ENCODE measurements at regions not wholly inside any gene's neighbourhood (a gene's known extent, or its start where the extent isn't known, plus 50 kb on each side); places are given as distances from the start of the nearest gene placed in this dataset.

GRCh38 chr14:89660166-89660565 is 243.1 kb upstream of the FOXN3 start:
- no peak for DNase-seq

DNA sequence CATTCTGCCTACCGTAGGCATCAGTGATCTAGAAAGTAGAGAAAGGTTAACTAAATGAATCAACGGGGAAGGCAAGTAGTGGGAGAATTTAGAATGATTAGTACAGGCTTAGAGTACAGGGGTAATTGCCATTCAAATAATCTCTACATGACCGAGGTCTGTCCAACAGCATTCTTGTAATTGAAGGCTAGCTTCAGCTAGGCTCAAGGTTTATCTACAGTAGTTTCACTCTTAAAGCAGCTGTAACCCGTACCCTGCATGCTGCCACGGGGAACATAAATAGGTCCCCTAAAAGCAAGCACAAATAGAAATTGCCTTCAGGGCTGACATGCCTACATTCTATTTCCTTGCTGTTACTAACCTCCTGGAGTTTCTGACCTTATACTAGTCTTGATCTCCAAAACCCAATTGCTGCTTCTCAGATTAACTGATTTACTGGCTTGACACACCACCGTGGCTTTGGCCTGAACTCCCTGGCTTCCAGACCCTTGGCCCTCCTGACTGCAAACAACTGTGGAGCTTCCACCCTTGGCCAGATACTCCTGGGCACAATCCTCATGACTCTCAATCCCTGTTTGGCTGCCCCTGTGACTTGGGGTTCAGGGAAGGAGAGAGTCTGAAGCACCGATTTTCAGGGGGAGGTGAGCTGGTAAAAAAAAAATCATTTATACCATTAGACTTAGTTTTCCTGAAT is 242.1 kb upstream of the FOXN3 start:
- DNase-seq, result no peak

GRCh38 chr14:89657014-89657413 is 240.0 kb upstream of the FOXN3 start:
- no peak for DNase-seq

- DNase-seq, result no peak
These were observed 238.0 kb upstream of the FOXN3 start for GRCh38 chr14:89654998-89655397.

- no peak for DNase-seq
These were observed 235.3 kb upstream of the FOXN3 start for GRCh38 chr14:89652352-89652751.

DNA sequence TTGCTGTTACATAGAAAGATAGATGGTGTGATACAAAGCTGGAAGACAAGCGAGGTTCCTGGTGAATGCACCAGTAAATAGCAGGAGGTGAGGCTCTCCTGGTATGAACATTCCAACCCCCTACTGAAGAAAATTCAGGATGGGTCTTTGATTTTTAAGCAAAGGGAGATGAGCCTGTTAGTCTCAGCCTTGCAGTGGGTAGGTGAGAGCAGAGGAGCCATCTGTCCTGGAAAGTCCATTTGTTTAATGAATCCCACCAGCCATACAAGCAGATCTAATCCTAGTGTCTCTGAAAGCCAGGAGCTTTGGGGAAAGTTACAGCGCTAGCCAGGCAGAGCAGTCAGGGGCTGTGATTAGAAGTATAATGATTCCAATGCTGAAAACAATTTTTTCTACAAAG is 234.8 kb upstream of the FOXN3 start:
- DNase-seq, result no peak

DNA sequence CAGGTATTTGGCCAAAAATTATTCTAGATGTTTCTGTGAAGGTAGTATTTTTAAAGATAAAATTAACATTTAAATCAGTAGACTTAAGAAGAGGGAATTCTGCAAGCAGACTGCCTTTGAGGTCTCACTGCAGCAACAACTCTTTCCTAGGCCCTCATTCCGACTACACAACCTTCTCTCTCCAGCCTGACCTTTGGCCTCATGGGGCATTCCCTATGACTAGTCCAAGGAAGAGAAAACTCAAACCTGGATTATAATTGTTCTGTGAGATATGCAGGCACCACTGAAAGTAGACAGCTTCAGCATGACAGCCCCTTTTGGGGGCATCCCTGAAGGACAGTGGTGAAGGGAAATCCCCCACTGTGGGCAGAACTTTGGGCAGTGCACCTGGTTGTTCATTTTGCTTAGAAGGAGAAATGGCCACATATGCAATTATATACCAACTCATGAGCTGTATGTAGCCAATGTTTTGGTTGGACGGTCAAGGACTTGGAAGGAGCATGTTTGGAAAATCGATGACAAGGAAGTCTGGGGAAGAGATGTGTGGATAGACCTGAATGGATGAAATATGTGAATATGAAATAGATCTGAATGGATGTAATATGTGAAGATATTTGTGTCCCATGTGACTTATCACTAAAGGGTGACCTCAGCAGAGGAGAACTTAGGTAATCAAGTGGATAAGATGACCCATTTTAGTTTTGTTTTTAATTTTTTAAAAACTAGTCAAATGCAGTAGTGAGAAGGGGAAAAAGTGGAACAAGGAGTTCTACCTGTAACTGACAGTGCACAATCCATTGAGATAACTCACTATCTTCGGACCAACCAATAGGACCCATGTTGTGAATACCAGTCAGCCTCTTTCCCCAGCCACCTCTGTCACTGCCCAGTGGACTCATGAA is 233.3 kb upstream of the FOXN3 start:
- DNase-seq, result peak; percentile 49

DNA sequence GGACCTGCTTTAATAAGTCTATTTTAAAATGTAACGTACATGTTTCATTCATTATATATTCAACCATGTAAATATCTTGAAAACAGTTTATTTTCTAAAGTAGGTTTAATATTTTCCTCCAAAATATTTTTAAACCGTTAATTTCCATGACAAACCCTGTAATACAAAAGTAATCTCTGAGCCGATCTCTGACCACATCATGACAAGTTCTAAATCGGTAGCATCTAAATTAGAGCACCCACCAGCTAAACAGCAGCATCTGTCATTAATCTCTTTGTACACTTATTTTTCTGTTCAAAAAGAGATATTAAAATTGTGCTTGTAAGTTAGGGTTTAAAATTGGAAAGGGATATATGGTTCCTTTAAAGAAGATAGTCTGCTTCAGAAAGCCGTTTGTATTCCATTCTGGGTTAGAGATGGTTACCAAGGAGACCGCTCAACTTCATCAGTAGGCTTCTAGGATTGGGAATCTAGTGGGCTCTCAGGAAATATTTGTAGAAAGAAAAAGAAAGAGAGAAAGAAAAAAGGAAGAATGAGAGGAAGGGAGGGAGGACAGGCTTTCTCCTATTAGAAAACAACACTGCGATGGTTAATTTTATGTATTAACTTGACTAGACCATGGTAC is 232.5 kb upstream of the FOXN3 start:
- DNase-seq, result no peak

- no peak for DNase-seq
These were observed 231.9 kb upstream of the FOXN3 start for GRCh38 chr14:89648924-89649323.

- no peak for DNase-seq
These were observed 231.5 kb upstream of the FOXN3 start for GRCh38 chr14:89648510-89648909.

DNA sequence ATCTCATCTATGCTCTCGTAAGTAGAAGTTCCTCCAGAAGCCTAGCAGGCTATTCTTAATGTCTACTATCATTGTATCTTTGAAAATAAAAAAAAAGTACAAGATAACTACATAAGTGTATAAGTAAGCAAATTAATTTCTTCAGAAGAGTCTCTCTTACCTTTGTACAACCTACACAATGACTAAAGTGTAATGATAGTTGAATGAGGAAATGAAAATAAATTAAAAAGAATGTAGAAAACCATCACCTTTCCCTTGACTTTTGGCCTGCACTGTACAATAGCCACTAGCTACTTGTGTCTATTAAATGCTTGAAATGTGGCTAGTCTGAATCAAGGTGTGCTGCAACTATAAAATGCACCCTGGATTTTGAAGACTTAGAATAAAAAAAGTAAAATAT is 229.9 kb upstream of the FOXN3 start:
- no peak for DNase-seq

DNA sequence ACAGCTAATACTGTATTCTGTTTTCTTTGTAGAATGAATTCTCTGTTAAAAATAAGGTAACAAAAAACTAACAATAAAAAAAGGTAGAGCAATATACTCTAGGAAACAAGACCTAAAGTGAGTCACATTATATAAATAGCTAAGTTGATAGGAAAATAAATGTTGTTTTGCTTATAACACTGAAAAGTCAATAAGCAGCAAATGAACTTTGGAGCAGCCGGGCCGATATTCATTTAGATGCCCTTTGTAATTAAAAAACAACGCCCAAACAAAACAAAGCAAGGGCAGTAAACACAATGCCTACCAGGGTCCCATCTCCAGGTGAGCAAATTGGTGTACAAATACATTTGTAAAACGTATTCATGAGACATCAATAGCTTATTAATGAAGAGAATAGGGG is 227.6 kb upstream of the FOXN3 start:
- no peak for DNase-seq

GRCh38 chr14:89641495-89642175 is 224.6 kb upstream of the FOXN3 start:
- DNase-seq, result no peak

GRCh38 chr14:89640141-89640540 is 223.1 kb upstream of the FOXN3 start:
- DNase-seq, result no peak

GRCh38 chr14:89639687-89640086 is 222.7 kb upstream of the FOXN3 start:
- no peak for DNase-seq

DNA sequence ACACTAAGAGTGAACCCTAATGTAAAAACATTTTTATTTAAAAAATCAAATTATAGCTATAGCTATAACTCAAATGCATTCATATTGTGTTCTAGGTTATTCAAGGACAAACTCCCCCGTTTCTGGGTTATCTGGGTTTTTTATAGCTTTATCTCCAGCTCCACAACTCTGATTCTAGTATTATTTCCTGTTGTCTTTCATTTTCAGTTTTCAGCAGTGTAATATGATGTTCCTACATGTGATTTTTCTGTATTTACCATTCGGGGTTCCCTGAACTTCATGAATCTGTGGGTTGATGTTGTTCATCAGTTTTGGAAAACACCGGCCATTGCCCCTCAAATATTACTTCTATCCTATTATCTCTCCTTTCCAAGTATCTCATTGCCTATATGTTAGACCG is 221.9 kb upstream of the FOXN3 start:
- DNase-seq, result no peak

GRCh38 chr14:89637581-89637980 is 220.5 kb upstream of the FOXN3 start:
- no peak for DNase-seq

- DNase-seq, result no peak
These were observed 218.6 kb upstream of the FOXN3 start for GRCh38 chr14:89635615-89636014.

DNA sequence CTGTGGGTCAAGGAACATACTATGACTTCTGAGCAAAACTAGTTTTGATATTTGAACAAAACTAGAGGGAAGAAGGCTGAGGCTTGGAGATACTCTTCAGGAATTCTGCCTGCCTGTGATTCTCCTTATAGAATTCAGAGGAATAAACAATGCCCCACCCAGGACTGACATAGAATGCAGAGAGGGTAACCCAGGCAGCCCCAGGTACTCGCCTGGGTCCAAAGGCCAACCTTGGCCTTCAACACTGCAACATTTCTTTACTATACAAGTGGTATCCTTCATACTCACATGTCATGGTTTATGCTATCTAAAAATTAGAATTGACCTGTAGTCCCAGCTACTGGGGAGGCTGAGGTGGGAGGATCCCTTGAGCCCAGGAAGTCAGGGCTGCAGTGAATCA is 217.0 kb upstream of the FOXN3 start:
- DNase-seq, result no peak

DNA sequence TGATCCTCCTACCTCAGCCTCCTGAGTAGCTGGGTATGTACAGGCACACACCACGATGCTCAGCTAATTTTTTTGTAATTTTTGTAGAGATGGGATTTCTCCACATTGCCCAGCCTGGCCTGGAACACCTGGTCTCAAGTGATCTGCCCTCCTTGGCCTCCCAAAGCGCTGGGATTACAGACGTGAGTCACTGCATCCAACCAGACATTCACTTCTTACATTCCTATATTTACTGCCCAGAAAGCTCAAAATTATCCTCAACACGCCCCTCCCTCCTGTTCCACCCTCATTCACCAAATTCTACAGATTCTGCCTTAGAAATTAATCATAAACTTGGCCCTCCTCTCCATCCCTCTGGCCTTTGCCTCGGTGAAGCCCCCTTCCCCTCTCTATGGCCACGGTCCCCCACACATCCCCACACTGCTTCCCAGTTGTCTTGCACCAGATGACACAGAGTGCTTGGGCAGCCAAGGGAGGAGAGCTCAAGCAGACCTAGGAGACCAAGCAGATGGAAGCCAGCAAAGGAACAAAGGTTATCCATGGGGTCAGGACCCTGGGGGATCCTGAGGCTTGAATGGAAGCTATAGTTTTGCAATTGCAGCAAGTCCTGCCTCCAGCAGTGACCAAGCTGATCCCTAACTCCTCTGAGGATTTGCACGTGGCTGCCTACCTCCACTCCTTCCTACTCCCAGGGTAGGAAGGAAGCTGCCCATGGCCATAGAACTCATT is 213.2 kb upstream of the FOXN3 start:
- no peak for DNase-seq

- DNase-seq, result no peak
These were observed 212.3 kb upstream of the FOXN3 start for GRCh38 chr14:89629383-89629782.

DNA sequence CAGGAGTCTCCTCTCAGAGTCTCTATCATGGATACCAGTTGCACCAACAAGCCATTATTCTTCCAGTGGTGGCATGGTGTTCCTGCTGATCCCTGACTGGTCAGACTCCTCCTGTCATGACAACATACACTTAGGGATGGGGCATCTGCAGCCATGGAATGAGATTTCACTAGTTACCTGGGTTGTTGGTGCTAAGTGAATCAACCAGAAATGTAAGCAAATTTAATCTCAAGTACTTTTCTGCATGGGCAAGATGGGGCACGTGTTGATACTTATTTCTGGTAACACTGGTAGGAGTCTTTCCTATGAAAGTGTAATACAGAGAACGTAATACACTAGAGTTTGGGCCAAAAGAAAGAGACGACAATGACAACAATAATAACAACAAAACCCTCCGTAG is 211.5 kb upstream of the FOXN3 start:
- no peak for DNase-seq

All from stimulated activated CD8-positive, alpha-beta memory T cell treated with anti-CD3 and anti-CD28 coated beads, Interleukin-4, amount 100 ng/mL, for 48 hours (primary cell).